B cell (primary cell): ENCODE measurements at regions not wholly inside any gene's neighbourhood (a gene's known extent, or its start where the extent isn't known, plus 50 kb on each side); places are given as distances from the start of the nearest gene placed in this dataset.

Experiments used
- ATAC-seq: fragments of 200-7000 bp; cut with Tn5 transposase; one replicate; pipeline ENCODE4 v1.10.0; 2021; ENCODE audit warnings: low read depth, mild to moderate bottlenecking, moderate number of reproducible peaks, moderate library complexity
- CTCF ChIA-PET: fragments of 350-600 bp; sonication (Branson Sonifier 250); formaldehyde crosslinking; loops from one replicate; lab custom pipeline; 2021; ENCODE audit warnings: antibody characterized with exemption, inconsistent platforms; lab: Charles Lee
- POLR2A ChIA-PET: fragments of 350-600 bp; sonication (Branson Sonifier 250); formaldehyde crosslinking; loops from one replicate; lab custom pipeline; 2021; ENCODE audit warnings: antibody characterized with exemption; lab: Charles Lee
- DNase-seq: peaks from one replicate; pipeline ENCODE4 v3.0.0; 2013
- H2AFZ ChIP-seq: 2 replicates; pipeline ENCODE4 v1.6.1; 2012; ENCODE audit warnings: mild to moderate bottlenecking, low read depth, low read length; ENCODE audit not compliant: insufficient read depth, poor library complexity, severe bottlenecking
- H3K27ac ChIP-seq, 2 donors: 1 replicate in 1 of 2; 2 replicates in 1 of 2; pipeline ENCODE4 v1.5.1; 2012 to 2013; ENCODE audit warnings: low read length in 2 of 2, mild to moderate bottlenecking in 2 of 2, moderate library complexity in 1 of 2
- H3K27me3 ChIP-seq, 4 experiments: fragments of 200-600 bp in 1 of 4; sonication (generic) in 1 of 4; replicated peaks in 1 of 4; 1 replicate in 2 of 4; 2 replicates in 2 of 4; pipeline versions ENCODE4 v1.6.1 to v1.7.0; 2013 to 2016; ENCODE audit warnings: low read length in 3 of 4, mild to moderate bottlenecking in 2 of 4, mixed read lengths in 1 of 4, moderate library complexity in 1 of 4; ENCODE audit not compliant: insufficient read depth in 4 of 4, control insufficient read depth in 3 of 4; ENCODE audit errors: control extremely low read depth in 1 of 4
- H3K36me3 ChIP-seq, 2 experiments: replicated peaks in 1 of 2; 1 replicate in 1 of 2; 2 replicates in 1 of 2; pipeline versions ENCODE4 v1.6.1 to v1.7.1; 2013; ENCODE audit warnings: low read length in 1 of 2; ENCODE audit not compliant: insufficient read depth in 2 of 2, control insufficient read depth in 1 of 2; ENCODE audit errors: control extremely low read depth in 1 of 2, extremely low read depth in 1 of 2
- H3K4me1 ChIP-seq, 2 donors: fragments of 200-600 bp in 1 of 2; sonication (generic) in 1 of 2; 1 replicate in 1 of 2; 2 replicates in 1 of 2; pipeline versions ENCODE4 v1.5.1 to v1.6.1; 2013 to 2017; ENCODE audit warnings: low read length in 2 of 2; ENCODE audit not compliant: control insufficient read depth in 2 of 2, insufficient read depth in 2 of 2
- H3K4me2 ChIP-seq: replicated peaks from 2 replicates; pipeline ENCODE3; 2012; ENCODE audit warnings: mild to moderate bottlenecking, low read depth, low read length; ENCODE audit not compliant: poor library complexity, severe bottlenecking
- H3K4me3 ChIP-seq, 5 experiments: fragments of 200-600 bp in 1 of 5; sonication (generic) in 1 of 5; 1 replicate in 3 of 5; 2 replicates in 2 of 5; pipeline versions ENCODE4 v1.5.1 to v1.7.0; 2011 to 2016; ENCODE audit warnings: low read length in 4 of 5, mild to moderate bottlenecking in 4 of 5, low read depth in 2 of 5, control low read depth in 1 of 5, moderate library complexity in 1 of 5; ENCODE audit not compliant: insufficient read depth in 1 of 5; ENCODE audit errors: control extremely low read depth in 1 of 5, extremely low read depth in 1 of 5
- H3K79me2 ChIP-seq: fragments of 200-600 bp; sonication (generic); one replicate; pipeline ENCODE4 v1.6.0; 2016; ENCODE audit warnings: low read length; ENCODE audit not compliant: control insufficient read depth, insufficient read depth
- H3K9ac ChIP-seq: fragments of 200-600 bp; sonication (generic); 2 replicates; pipeline ENCODE4 v1.6.1; 2017; ENCODE audit warnings: mild to moderate bottlenecking, low read length, moderate library complexity
- H3K9me3 ChIP-seq, 3 donors: one replicate each; pipeline versions ENCODE4 v1.6.1 to v1.7.1; 2013; ENCODE audit warnings: low read length in 2 of 3; ENCODE audit not compliant: control insufficient read depth in 2 of 3, insufficient read depth in 1 of 3; ENCODE audit errors: control extremely low read depth in 1 of 3
- H4K20me1 ChIP-seq: 2 replicates; pipeline ENCODE4 v1.6.0; 2012; ENCODE audit warnings: mild to moderate bottlenecking, low read length; ENCODE audit not compliant: insufficient read depth, control insufficient read depth, poor library complexity, severe bottlenecking
- H3K27ac Mint-ChIP-seq: one replicate; pipeline ENCODE4 v1.8.0; 2021; ENCODE audit warnings: mixed read lengths
- H3K27me3 Mint-ChIP-seq: one replicate; pipeline ENCODE4 v1.8.0; 2021; ENCODE audit warnings: mixed read lengths
- H3K4me1 Mint-ChIP-seq: one replicate; pipeline ENCODE4 v1.8.0; 2021; ENCODE audit warnings: mixed read lengths
- H3K4me3 Mint-ChIP-seq: one replicate; pipeline ENCODE4 v1.8.0; 2021; ENCODE audit warnings: mixed read lengths
- H3K9me3 Mint-ChIP-seq: one replicate; pipeline ENCODE4 v1.8.0; 2022; ENCODE audit warnings: mixed read lengths; ENCODE audit not compliant: insufficient read depth
- EZH2 ChIP-seq: IDR thresholded peaks from 2 replicates; pipeline ENCODE4 v1.6.1; 2012; ENCODE audit warnings: borderline replicate concordance, low read depth, mild to moderate bottlenecking, moderate library complexity, low read length; ENCODE audit not compliant: insufficient read depth, poor library complexity, severe bottlenecking
- WGBS: methylation state at CpG from one replicate; pipeline ENCODE4 v1.1.5; 2013; ENCODE audit warnings: missing lambda C conversion rate; ENCODE audit not compliant: insufficient coverage; 5-methylcytosine and 5-hydroxymethylcytosine counted together
- intact Hi-C: fragments of 100-400 bp; cut with micrococcal nuclease; formaldehyde crosslinking; loops from one replicate; pipeline ENCODE4 v1.10.0; 2022
- TF ChIP-seq, protein P1 (sequence below): fragments of 200-600 bp; IDR thresholded peaks from one replicate; pipeline ENCODE4 v1.8.0; 2022; ENCODE audit warnings: antibody characterized with exemption, mild to moderate bottlenecking

DNA sequence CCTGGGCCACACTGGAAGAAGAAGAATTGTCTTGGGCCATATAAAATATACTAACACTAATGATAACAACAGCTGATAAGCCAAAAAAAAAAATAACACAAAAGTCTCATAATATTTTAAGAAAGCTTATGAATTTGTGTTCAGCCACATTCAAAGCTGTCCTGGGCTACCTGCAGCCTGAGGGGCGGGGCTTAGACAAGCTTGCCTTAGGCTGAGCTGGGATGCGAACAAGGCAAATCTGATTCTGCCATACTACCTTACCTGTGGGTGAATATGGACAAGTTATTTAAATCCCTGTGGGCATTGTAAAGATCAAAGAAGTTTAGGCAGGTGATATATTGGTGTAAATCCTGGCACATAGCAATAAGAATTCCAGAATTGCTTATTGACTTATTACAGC lies 212.3 kb upstream of the ATP10B start:
- Mint-ChIP-seq H3K4me1 (no peaks in the 10 kb centered on the region), H3K4me3 (no peak overlapping the region), H3K9me3 (no peaks in the 10 kb centered on the region), H3K27me3 (peaks cover 10% of the 10 kb centered on the region), H3K27ac (no peak overlapping the region)
- CTCF ChIA-PET, result no interaction called here
- H3K4me2 ChIP-seq, result no peak overlapping the region
- H3K79me2 ChIP-seq, result no peaks in the 10 kb centered on the region
- H4K20me1 ChIP-seq, result no peaks in the 10 kb centered on the region
- intact Hi-C loops, result no loop called here
- H3K4me1 ChIP-seq, result no peaks in the 10 kb centered on the region
- H3K36me3 ChIP-seq, result no peaks in the 10 kb centered on the region
- TF ChIP-seq EZH2, result no peak
- TF ChIP-seq, protein P1, sequence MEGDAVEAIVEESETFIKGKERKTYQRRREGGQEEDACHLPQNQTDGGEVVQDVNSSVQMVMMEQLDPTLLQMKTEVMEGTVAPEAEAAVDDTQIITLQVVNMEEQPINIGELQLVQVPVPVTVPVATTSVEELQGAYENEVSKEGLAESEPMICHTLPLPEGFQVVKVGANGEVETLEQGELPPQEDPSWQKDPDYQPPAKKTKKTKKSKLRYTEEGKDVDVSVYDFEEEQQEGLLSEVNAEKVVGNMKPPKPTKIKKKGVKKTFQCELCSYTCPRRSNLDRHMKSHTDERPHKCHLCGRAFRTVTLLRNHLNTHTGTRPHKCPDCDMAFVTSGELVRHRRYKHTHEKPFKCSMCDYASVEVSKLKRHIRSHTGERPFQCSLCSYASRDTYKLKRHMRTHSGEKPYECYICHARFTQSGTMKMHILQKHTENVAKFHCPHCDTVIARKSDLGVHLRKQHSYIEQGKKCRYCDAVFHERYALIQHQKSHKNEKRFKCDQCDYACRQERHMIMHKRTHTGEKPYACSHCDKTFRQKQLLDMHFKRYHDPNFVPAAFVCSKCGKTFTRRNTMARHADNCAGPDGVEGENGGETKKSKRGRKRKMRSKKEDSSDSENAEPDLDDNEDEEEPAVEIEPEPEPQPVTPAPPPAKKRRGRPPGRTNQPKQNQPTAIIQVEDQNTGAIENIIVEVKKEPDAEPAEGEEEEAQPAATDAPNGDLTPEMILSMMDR, result no peak
- POLR2A ChIA-PET, result no interaction called here
- ATAC-seq (no peak), DNase-seq (no peak)
- no peaks in the 10 kb centered on the region for H3K9me3 ChIP-seq
- no peak overlapping the region for H3K4me3 ChIP-seq
- no peaks in the 10 kb centered on the region for H3K27me3 ChIP-seq
- no peak overlapping the region for H3K9ac ChIP-seq
- WGBS, result 57% methylated on average over 1 of the region's 2 CpGs
- no peak overlapping the region for H3K27ac ChIP-seq
- H2AFZ ChIP-seq, result no peak overlapping the region

DNA sequence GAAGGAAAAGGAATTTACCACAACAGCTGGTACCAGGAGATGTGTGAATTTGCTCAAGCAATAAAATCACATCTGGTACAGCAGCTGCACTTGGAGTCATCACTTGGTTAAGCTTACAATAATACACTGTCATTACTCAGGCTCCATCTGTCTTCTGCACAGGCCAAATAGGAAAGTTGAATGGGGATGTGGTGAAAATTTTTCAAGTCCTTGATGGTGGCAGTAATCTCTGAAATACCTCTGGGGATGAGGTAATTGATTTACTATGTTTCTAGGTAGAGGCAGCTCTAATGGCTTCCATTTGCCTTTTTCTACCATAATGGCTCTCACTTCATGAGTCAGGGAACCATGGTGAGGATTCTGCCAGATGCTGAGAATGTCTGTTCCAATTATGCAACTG lies 206.8 kb upstream of the ATP10B start:
- H3K4me1 ChIP-seq, result no peaks in the 10 kb centered on the region
- POLR2A ChIA-PET, result no interaction called here
- no peak overlapping the region for H3K4me3 ChIP-seq
- Mint-ChIP-seq H3K9me3 (no peaks in the 10 kb centered on the region), H3K4me1 (no peaks in the 10 kb centered on the region), H3K27ac (no peak overlapping the region), H3K4me3 (no peak overlapping the region), H3K27me3 (peaks cover 6% of the 10 kb centered on the region)
- DNase-seq, result no peak
- CTCF ChIA-PET, result no interaction called here
- H4K20me1 ChIP-seq, result no peaks in the 10 kb centered on the region
- H3K4me2 ChIP-seq, result no peak overlapping the region
- H3K79me2 ChIP-seq, result no peaks in the 10 kb centered on the region
- H2AFZ ChIP-seq, result no peak overlapping the region
- intact Hi-C loops, result no loop called here
- no peaks in the 10 kb centered on the region for H3K9me3 ChIP-seq
- H3K36me3 ChIP-seq, result no peaks in the 10 kb centered on the region
- no peak overlapping the region for H3K9ac ChIP-seq
- no peaks in the 10 kb centered on the region for H3K27me3 ChIP-seq
- TF ChIP-seq, protein P1, result no peak
- no peak for TF ChIP-seq EZH2
- H3K27ac ChIP-seq, result no peak overlapping the region
- no peak for ATAC-seq
